ENCODE measurements at regions not wholly inside any gene's neighbourhood (a gene's known extent, or its start where the extent isn't known, plus 50 kb on each side); places are given as distances from the start of the nearest gene placed in this dataset.

- no peak overlapping the region for H3K4me3 ChIP-seq (ENCODE audit: low read length)
- H3K27ac Mint-ChIP-seq = no peak overlapping the region
- CTCF ChIA-PET = no interaction called here
- no peaks in the 10 kb centered on the region for H3K27me3 Mint-ChIP-seq
- no peaks in the 10 kb centered on the region for H3K9me3 ChIP-seq (ENCODE audit: control insufficient read depth in 1 of 2, insufficient read depth in 1 of 2, low read length in 2 of 2)
- H3K9me3 Mint-ChIP-seq = no peaks in the 10 kb centered on the region
- no peaks in the 10 kb centered on the region for H3K4me1 Mint-ChIP-seq (ENCODE audit: low read depth)
- no peak for ATAC-seq (ENCODE audit: poor library complexity)
- H3K27ac ChIP-seq (ENCODE audit: low read depth in 1 of 2, low read length in 2 of 2) = no peak overlapping the region
- no peaks in the 10 kb centered on the region for H3K4me1 ChIP-seq (ENCODE audit: insufficient read depth, low read length)
- H3K27me3 ChIP-seq (ENCODE audit: control insufficient read depth in 1 of 2, insufficient read depth in 2 of 2, low read length in 2 of 2) = no peaks in the 10 kb centered on the region
- no peak overlapping the region for H3K4me3 Mint-ChIP-seq
- TF ChIP-seq CTCF (IDR thresholded peaks at IDR 0.05) = no peak
- POLR2A ChIA-PET = no interaction called here
- H3K36me3 ChIP-seq (ENCODE audit: insufficient read depth, low read length) = no peaks in the 10 kb centered on the region
- no peaks in the 10 kb centered on the region for H3K36me3 Mint-ChIP-seq (ENCODE audit: low read depth)
- DNase-seq = no peak
- intact Hi-C loops (cut with DNase I, micrococcal nuclease) = no loop called here
Observed at GRCh38 chr2:60092781-60093180, 460.7 kb downstream of the BCL11A start.

GRCh38 chr2:60091894-60092293, 461.6 kb downstream of the BCL11A start:
- Mint-ChIP-seq H3K27ac (no peak overlapping the region), H3K9me3 (no peaks in the 10 kb centered on the region), H3K36me3 (ENCODE audit: low read depth) (no peaks in the 10 kb centered on the region), H3K4me1 (ENCODE audit: low read depth) (no peaks in the 10 kb centered on the region), H3K4me3 (no peak overlapping the region), H3K27me3 (no peaks in the 10 kb centered on the region)
- ATAC-seq (ENCODE audit: poor library complexity) = no peak
- POLR2A ChIA-PET = no interaction called here
- Histone ChIP-seq H3K4me3 (ENCODE audit: low read length) (no peak overlapping the region), H3K27me3 (ENCODE audit: control insufficient read depth in 1 of 2, insufficient read depth in 2 of 2, low read length in 2 of 2) (no peaks in the 10 kb centered on the region), H3K36me3 (ENCODE audit: insufficient read depth, low read length) (no peaks in the 10 kb centered on the region), H3K4me1 (ENCODE audit: insufficient read depth, low read length) (no peaks in the 10 kb centered on the region), H3K9me3 (ENCODE audit: control insufficient read depth in 1 of 2, insufficient read depth in 1 of 2, low read length in 2 of 2) (no peaks in the 10 kb centered on the region), H3K27ac (ENCODE audit: low read depth in 1 of 2, low read length in 2 of 2) (no peak overlapping the region)
- no peak for TF ChIP-seq CTCF (IDR thresholded peaks at IDR 0.05)
- intact Hi-C loops (cut with DNase I, micrococcal nuclease) = no loop called here
- DNase-seq = no peak
- CTCF ChIA-PET = no interaction called here

- no peaks in the 10 kb centered on the region for H3K9me3 Mint-ChIP-seq
- Histone ChIP-seq H3K4me3 (ENCODE audit: low read length) (no peak overlapping the region), H3K4me1 (ENCODE audit: insufficient read depth, low read length) (no peaks in the 10 kb centered on the region), H3K27me3 (ENCODE audit: control insufficient read depth in 1 of 2, insufficient read depth in 2 of 2, low read length in 2 of 2) (no peaks in the 10 kb centered on the region), H3K27ac (ENCODE audit: low read depth in 1 of 2, low read length in 2 of 2) (no peak overlapping the region), H3K9me3 (ENCODE audit: control insufficient read depth in 1 of 2, insufficient read depth in 1 of 2, low read length in 2 of 2) (no peaks in the 10 kb centered on the region), H3K36me3 (ENCODE audit: insufficient read depth, low read length) (no peaks in the 10 kb centered on the region)
- H3K4me3 Mint-ChIP-seq = no peak overlapping the region
- ChIA-PET POLR2A (no interaction called here), CTCF (no interaction called here)
- DNase-seq = no peak
- H3K27me3 Mint-ChIP-seq = no peaks in the 10 kb centered on the region
- no peak for TF ChIP-seq CTCF (IDR thresholded peaks at IDR 0.05)
- no peak for ATAC-seq (ENCODE audit: poor library complexity)
- H3K36me3 Mint-ChIP-seq (ENCODE audit: low read depth) = no peaks in the 10 kb centered on the region
- no peaks in the 10 kb centered on the region for H3K4me1 Mint-ChIP-seq (ENCODE audit: low read depth)
- intact Hi-C loops (cut with DNase I, micrococcal nuclease) = no loop called here
- H3K27ac Mint-ChIP-seq = no peak overlapping the region
Observed at GRCh38 chr2:60091266-60091665, 462.2 kb downstream of the BCL11A start.

Data from CD4-positive, alpha-beta T cell (primary cell).